ENCODE measurements at regions not wholly inside any gene's neighbourhood (a gene's known extent, or its start where the extent isn't known, plus 50 kb on each side); places are given as distances from the start of the nearest gene placed in this dataset.
A peak's percentile ranks its signal among the peaks of the same experiment; 100 is the strongest.

DNA sequence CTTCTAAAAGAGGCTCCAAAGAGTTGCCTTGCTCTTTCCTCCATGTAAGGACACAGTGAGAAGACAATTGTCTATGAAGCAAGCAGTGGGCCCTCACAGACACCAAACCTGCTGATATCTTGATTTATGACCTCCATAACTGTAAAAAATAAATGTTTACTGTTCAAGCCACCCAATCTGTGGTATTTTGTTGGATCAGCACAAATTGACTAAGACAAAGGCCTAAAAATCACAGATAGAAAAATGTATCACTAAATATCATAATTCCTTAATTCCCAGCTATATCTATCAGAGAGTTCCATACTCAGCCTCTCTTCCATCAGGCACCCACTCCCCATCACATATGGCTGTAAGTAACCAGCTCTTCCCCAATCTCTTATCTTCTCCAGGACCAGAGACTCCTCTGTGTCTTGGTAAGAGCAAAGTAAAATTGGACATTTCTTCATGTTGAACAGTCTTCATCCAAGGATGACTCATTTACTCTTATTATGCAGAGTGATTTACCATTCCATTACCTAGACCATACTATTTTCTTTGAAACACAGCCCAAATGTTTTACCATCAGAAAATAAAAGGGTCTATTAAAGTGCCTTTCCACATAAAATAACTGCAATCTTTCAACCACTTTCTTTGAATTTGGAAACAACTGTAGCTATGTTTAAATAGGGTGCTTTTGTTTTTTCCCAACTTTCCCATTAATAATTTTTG is 503.6 kb downstream of the MRPL39 start:
- TF ChIP-seq RAD21 (IDR thresholded peaks at IDR 0.05; ENCODE audit: low read length) (no peak), SMC3 (IDR thresholded peaks at IDR 0.05; ENCODE audit: low read depth, low read length) (no peak), RFX5 (IDR thresholded peaks at IDR 0.05; ENCODE audit: low read depth, low read length) (no peak), POLR2A (IDR thresholded peaks at IDR 0.05; ENCODE audit: low read depth, low read length) (no peak), CEBPB (IDR thresholded peaks at IDR 0.05; ENCODE audit: low read depth, low read length) (no peak), BHLHE40 (IDR thresholded peaks at IDR 0.05; ENCODE audit: low read depth, low read length) (no peak), MXI1 (IDR thresholded peaks at IDR 0.05; ENCODE audit: borderline replicate concordance, low read depth, low read length) (no peak), CHD1 (IDR thresholded peaks at IDR 0.05; ENCODE audit: low read depth, low read length) (no peak), FOS (IDR thresholded peaks at IDR 0.05; ENCODE audit: low read depth, low read length) (no peak), MAFK (IDR thresholded peaks at IDR 0.05; ENCODE audit: low read depth, low read length) (peak; percentile 77), RCOR1 (IDR thresholded peaks at IDR 0.05; ENCODE audit: insufficient replicate concordance, low read length) (no peak)
- TF ChIP-seq, protein P1, sequence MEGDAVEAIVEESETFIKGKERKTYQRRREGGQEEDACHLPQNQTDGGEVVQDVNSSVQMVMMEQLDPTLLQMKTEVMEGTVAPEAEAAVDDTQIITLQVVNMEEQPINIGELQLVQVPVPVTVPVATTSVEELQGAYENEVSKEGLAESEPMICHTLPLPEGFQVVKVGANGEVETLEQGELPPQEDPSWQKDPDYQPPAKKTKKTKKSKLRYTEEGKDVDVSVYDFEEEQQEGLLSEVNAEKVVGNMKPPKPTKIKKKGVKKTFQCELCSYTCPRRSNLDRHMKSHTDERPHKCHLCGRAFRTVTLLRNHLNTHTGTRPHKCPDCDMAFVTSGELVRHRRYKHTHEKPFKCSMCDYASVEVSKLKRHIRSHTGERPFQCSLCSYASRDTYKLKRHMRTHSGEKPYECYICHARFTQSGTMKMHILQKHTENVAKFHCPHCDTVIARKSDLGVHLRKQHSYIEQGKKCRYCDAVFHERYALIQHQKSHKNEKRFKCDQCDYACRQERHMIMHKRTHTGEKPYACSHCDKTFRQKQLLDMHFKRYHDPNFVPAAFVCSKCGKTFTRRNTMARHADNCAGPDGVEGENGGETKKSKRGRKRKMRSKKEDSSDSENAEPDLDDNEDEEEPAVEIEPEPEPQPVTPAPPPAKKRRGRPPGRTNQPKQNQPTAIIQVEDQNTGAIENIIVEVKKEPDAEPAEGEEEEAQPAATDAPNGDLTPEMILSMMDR (conservative IDR thresholded peaks at IDR 0.05; ENCODE audit: low read depth, low read length): no peak
- TF ChIP-seq, protein P2, sequence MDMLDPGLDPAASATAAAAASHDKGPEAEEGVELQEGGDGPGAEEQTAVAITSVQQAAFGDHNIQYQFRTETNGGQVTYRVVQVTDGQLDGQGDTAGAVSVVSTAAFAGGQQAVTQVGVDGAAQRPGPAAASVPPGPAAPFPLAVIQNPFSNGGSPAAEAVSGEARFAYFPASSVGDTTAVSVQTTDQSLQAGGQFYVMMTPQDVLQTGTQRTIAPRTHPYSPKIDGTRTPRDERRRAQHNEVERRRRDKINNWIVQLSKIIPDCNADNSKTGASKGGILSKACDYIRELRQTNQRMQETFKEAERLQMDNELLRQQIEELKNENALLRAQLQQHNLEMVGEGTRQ (IDR thresholded peaks at IDR 0.05; ENCODE audit: low read depth, low read length): no peak

Data from IMR-90 (cell line).